ENCODE measurements at regions not wholly inside any gene's neighbourhood (a gene's known extent, or its start where the extent isn't known, plus 50 kb on each side); places are given as distances from the start of the nearest gene placed in this dataset.

- TF ChIP-seq, protein P1, sequence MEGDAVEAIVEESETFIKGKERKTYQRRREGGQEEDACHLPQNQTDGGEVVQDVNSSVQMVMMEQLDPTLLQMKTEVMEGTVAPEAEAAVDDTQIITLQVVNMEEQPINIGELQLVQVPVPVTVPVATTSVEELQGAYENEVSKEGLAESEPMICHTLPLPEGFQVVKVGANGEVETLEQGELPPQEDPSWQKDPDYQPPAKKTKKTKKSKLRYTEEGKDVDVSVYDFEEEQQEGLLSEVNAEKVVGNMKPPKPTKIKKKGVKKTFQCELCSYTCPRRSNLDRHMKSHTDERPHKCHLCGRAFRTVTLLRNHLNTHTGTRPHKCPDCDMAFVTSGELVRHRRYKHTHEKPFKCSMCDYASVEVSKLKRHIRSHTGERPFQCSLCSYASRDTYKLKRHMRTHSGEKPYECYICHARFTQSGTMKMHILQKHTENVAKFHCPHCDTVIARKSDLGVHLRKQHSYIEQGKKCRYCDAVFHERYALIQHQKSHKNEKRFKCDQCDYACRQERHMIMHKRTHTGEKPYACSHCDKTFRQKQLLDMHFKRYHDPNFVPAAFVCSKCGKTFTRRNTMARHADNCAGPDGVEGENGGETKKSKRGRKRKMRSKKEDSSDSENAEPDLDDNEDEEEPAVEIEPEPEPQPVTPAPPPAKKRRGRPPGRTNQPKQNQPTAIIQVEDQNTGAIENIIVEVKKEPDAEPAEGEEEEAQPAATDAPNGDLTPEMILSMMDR (conservative IDR thresholded peaks at IDR 0.05 in 1 of 2, IDR thresholded peaks at IDR 0.05 in 1 of 2; ENCODE audit: extremely low read depth in 1 of 2, insufficient read depth in 1 of 2, low read depth in 1 of 2, low read length in 2 of 2) = no peak
- no peak for TF ChIP-seq EZH2 (IDR thresholded peaks at IDR 0.05; ENCODE audit: borderline replicate concordance, low read length)
Observed at GRCh38 chr3:74845081-74845480, 230.6 kb upstream of the CNTN3 start.

All from mammary epithelial cell (primary cell).